ENCODE measurements at regions not wholly inside any gene's neighbourhood (a gene's known extent, or its start where the extent isn't known, plus 50 kb on each side); places are given as distances from the start of the nearest gene placed in this dataset.
"Not testable (repeated sequence)": the region's sequence is repeated elsewhere in the genome, so short reads cannot be mapped to it uniquely, and the experiment has no call there.

- DNase-seq (ENCODE audit: extremely low read depth in 1 of 2, low read depth in 1 of 2) = no peak
These were observed 656.0 kb upstream of the MDGA2 start for GRCh38 chr14:48331421-48331820.

- DNase-seq (ENCODE audit: extremely low read depth in 1 of 2, low read depth in 1 of 2) = no peak
These were observed 650.1 kb upstream of the MDGA2 start for GRCh38 chr14:48325486-48325885.

DNA sequence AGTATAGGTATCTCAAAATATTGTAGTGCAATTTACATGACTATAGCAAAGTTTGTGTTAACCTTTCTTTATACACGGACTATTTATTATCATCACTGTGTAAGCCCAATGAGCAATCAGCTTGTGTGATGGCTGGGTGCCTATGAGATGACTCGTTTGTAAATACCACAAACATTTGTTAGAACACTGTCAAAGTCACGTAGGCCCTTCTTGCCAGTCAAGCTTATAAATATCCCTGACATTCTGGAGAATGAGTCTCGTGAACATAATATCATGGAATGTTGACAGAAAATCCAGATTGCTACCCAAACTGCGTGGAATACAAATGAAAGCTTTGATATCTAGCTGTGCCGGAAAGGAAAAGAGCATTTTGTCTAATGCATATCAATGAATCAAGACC lies 648.3 kb upstream of the MDGA2 start:
- no peak for DNase-seq (ENCODE audit: extremely low read depth in 1 of 2, low read depth in 1 of 2)

GRCh38 chr14:48319823-48320222 lies 644.4 kb upstream of the MDGA2 start:
- no peak for DNase-seq (ENCODE audit: extremely low read depth in 1 of 2, low read depth in 1 of 2)

DNA sequence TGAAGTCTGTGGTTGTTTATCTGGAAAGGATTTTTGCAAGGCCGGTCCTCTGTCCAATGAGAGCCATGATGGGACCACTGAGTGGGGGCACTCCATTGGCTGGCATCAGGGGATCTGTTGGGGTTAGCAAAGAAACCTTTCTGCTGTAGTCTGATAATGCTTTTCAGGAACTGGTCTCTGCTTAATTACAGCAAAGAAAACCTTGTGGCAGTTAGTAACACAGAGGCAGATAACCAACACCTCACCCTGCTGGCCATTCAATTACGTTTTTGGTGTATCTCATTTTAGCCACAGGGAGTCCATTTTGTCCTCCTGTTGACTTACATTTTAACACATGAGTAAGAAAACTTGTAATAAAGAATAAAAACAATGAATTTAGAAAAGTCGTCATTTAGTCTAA lies 629.3 kb upstream of the MDGA2 start:
- no peak for DNase-seq (ENCODE audit: extremely low read depth in 1 of 2, low read depth in 1 of 2)

DNA sequence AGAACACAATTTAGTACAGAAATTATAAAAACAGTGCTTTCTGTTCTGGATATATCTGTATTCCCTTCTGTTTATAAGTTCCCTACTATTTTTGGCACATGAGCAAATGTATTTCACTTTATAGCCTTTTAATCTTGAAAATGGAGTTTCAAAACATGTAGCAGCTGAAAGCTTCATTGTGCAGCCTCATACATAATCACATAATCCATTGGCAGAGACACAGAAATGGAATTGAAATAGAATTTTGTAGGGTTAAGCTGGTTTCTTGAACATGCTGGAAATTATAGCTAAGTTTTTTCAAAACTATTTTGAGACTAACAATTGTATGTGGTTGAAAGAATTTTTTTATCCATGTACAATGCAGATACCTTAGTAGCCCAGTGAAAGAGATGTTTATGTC lies 614.3 kb upstream of the MDGA2 start:
- no peak for DNase-seq (ENCODE audit: extremely low read depth in 1 of 2, low read depth in 1 of 2)

- DNase-seq (ENCODE audit: extremely low read depth in 1 of 2, low read depth in 1 of 2) = not testable (repeated sequence)
These were observed 609.8 kb upstream of the MDGA2 start for GRCh38 chr14:48285217-48285616.

DNA sequence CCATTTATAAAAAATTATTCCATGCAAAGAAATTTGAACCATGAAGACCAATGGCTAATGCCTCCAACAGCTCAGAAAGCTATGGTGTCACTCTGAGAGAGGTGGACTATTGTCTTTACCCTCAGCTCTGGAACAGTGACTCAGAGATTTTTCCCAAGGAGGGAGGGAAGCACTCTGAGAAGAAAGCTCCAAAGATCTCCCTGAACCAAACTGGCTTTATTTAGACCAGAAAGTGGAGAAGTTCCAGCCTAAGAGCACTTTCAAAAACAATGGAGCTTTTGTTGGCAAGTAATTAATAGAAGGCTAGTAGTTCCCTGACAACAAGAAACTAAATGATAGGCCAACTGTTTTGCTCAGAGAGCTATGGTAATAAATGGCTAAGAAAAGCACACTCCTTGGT lies 599.9 kb upstream of the MDGA2 start:
- no peak for DNase-seq (ENCODE audit: extremely low read depth in 1 of 2, low read depth in 1 of 2)

- no peak for DNase-seq (ENCODE audit: extremely low read depth in 1 of 2, low read depth in 1 of 2)
These were observed 599.4 kb upstream of the MDGA2 start for GRCh38 chr14:48274826-48275225.

GRCh38 chr14:48267926-48268325 lies 592.5 kb upstream of the MDGA2 start:
- DNase-seq (ENCODE audit: extremely low read depth in 1 of 2, low read depth in 1 of 2) = not testable (repeated sequence)

DNA sequence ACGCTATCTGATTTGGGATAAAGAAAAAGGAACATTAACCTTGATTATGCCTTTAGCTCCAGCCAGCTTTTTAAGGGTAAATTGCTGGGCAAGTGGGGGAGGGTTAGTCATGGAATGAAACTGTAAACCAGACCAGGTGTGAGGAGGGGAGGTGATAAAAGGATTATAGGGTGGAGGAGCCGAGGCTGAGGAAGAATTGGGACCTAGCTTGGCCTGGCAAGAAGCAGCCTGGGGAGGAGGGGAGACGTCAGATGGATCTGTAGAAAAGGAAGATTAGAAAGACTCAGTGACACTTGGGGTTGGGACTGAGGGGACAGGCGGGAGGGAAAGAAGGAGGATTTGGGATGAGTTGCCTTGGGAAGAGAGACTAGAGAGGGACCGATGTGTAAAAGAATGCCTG lies 590.8 kb upstream of the MDGA2 start:
- DNase-seq (ENCODE audit: extremely low read depth in 1 of 2, low read depth in 1 of 2) = not testable (repeated sequence)

DNA sequence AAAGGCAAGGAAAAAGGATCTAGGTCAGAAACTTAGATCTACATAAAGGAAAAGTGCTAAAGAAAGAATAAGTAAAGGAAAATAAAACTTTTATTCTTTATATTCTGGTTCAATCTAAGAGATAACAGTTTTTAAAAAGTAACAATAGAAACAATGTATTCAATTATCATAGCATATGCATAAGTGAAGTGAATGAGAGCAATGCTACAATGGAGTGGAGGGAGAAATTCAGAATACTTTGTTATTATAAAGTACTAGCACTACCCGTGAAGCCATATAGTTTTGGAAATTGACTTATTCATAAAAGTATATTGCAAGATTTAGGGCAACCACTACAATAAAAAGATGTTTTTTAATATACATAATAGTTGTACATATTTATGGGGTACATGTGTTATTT lies 586.0 kb upstream of the MDGA2 start:
- DNase-seq (ENCODE audit: extremely low read depth in 1 of 2, low read depth in 1 of 2) = no peak

GRCh38 chr14:48260394-48261295 lies 585.2 kb upstream of the MDGA2 start:
- DNase-seq (ENCODE audit: extremely low read depth in 1 of 2, low read depth in 1 of 2) = not testable (repeated sequence)

GRCh38 chr14:48259876-48260275 lies 584.5 kb upstream of the MDGA2 start:
- DNase-seq (ENCODE audit: extremely low read depth in 1 of 2, low read depth in 1 of 2) = not testable (repeated sequence)

DNA sequence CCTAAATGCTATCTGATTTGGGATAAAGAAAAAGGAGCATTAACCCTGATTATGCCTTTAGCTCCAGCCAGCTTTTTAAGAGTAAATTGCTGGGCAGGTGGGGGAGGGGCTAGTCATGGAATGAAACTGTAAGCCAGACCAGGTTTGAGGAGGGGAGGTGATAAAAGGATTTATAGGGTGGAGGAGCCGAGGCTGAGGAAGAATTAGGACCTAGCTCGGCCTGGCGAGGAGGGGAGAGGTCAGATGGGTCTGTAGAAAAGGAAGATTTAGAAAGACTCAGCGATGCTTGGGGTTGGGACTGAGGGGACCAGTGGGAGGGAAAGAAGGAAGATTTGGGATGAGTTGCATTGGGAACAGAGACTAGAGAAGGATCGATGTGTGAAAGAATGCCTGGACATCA lies 583.8 kb upstream of the MDGA2 start:
- DNase-seq (ENCODE audit: extremely low read depth in 1 of 2, low read depth in 1 of 2) = not testable (repeated sequence)

DNA sequence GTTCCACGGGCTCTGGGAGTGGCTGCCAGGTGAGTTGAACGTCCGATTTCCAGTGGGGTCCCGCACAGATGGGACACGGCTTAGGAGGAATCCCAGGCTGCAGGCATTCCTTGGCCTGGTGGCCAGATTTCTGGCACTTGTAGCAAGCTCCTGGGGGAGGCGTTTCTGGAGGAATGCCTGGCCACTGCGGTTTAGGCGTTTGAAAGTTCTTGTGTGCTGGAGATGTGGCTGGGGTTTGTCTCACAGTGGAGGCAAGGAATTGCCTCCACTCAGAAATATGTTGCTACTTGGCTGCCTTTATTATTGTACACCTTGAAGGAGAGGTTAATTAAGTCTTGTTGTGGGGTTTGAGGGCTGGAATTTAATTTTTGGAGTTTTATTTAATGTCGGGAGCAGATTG lies 583.3 kb upstream of the MDGA2 start:
- DNase-seq (ENCODE audit: extremely low read depth in 1 of 2, low read depth in 1 of 2) = not testable (repeated sequence)

- DNase-seq (ENCODE audit: extremely low read depth in 1 of 2, low read depth in 1 of 2) = no peak
These were observed 577.6 kb upstream of the MDGA2 start for GRCh38 chr14:48253020-48253419.

DNA sequence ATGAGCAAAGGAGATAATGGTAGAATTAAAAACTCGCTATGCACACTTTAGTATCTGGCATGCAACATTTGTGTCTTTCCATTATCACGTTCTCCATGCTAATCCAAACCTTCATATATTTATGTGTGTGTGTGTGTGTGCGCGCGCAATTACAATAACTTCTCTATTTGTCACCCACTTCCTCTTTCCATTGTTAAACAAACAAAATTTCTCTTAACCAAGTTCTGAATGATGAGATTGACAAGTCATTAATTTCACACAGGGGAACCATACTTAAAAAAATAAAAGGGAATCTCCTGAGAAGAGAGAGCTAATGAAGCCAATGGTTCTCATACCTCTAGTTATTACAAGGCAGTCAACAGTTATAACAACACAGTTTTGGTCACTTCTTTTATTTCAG lies 575.9 kb upstream of the MDGA2 start:
- no peak for DNase-seq (ENCODE audit: extremely low read depth in 1 of 2, low read depth in 1 of 2)

GRCh38 chr14:48250575-48250974 lies 575.2 kb upstream of the MDGA2 start:
- no peak for DNase-seq (ENCODE audit: extremely low read depth in 1 of 2, low read depth in 1 of 2)

DNA sequence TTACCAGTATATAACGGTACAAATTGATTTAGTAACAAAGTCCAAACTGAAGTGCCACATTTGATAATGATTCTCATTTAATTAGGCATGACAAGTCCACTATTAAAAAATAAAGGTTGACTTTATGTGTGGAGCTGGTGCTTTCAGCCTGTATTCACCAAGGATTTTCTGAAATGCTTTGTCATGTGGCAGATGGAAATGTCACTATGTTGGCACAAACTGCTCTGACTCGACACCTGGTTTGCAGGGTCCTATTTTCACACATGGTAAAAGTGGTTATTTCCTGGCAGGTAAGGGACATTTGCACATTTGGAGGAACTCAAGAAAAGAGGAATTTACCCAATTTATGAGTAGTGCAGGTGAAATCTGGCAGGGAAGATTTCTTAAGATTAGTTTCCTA lies 572.6 kb upstream of the MDGA2 start:
- no peak for DNase-seq (ENCODE audit: extremely low read depth in 1 of 2, low read depth in 1 of 2)

- DNase-seq (ENCODE audit: extremely low read depth in 1 of 2, low read depth in 1 of 2) = no peak
These were observed 568.5 kb upstream of the MDGA2 start for GRCh38 chr14:48243900-48244299.

GRCh38 chr14:48229091-48229490 lies 553.7 kb upstream of the MDGA2 start:
- DNase-seq (ENCODE audit: extremely low read depth in 1 of 2, low read depth in 1 of 2) = no peak

DNA sequence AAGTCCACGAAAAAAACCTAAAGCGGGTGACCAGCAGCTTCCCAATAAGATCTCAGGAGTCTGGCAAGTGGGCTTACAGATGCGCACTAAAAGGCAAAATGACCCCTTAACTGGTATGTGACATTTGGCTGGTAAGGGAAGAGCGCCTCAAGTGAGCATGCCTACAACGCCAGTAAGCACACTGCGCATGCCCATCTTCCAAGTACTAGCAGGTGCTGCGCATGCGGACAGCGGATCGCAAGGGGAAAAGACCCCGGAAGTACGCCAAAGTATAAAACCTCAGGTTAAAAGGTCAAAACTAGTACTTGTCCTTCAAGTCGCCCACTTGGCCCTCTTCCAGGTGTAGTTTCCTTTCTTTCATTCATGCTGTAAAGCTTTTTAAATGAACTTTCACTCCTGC lies 518.5 kb upstream of the MDGA2 start:
- no peak for DNase-seq (ENCODE audit: extremely low read depth in 1 of 2, low read depth in 1 of 2)

All from stimulated activated CD8-positive, alpha-beta memory T cell treated with anti-CD3 and anti-CD28 coated beads, Interleukin-7, amount 100 ng/mL, for 48 hours (primary cell).